GM23248 (cell line): ENCODE measurements at regions not wholly inside any gene's neighbourhood (a gene's known extent, or its start where the extent isn't known, plus 50 kb on each side); places are given as distances from the start of the nearest gene placed in this dataset.

Experiments used
- DNase-seq: peaks from one replicate; pipeline ENCODE4 v3.0.0-alpha.2; 2015
- H2AFZ ChIP-seq: fragments of 200-600 bp; sonication (generic); 2 replicates; pipeline ENCODE4 v1.6.1; 2016; ENCODE audit warnings: antibody characterized with exemption
- H3F3A ChIP-seq: fragments of 200-600 bp; sonication (generic); 2 replicates; pipeline ENCODE4 v1.6.1; 2016; ENCODE audit warnings: mild to moderate bottlenecking, antibody characterized with exemption, mixed run types; ENCODE audit not compliant: insufficient read depth
- H3K27ac ChIP-seq: fragments of 200-600 bp; sonication (generic); 2 replicates; pipeline ENCODE4 v1.5.1; 2016; ENCODE audit warnings: mild to moderate bottlenecking
- H3K27me3 ChIP-seq: fragments of 200-600 bp; sonication (generic); replicated peaks from 2 replicates; pipeline ENCODE4 v1.6.1; 2016; ENCODE audit warnings: mild to moderate bottlenecking; ENCODE audit not compliant: insufficient read depth
- H3K36me3 ChIP-seq: fragments of 200-600 bp; sonication (generic); 2 replicates; pipeline ENCODE4 v1.6.1; 2016; ENCODE audit warnings: low read depth, mild to moderate bottlenecking
- H3K4me1 ChIP-seq: fragments of 200-600 bp; sonication (generic); 2 replicates; pipeline ENCODE4 v1.6.1; 2016; ENCODE audit warnings: mild to moderate bottlenecking; ENCODE audit not compliant: insufficient read depth
- H3K4me2 ChIP-seq: fragments of 200-600 bp; sonication (generic); one replicate; pipeline ENCODE4 v1.6.1; 2016; ENCODE audit warnings: mild to moderate bottlenecking; ENCODE audit not compliant: unreplicated experiment
- H3K4me3 ChIP-seq: fragments of 200-600 bp; sonication (generic); 2 replicates; pipeline ENCODE4 v1.5.1; 2016; ENCODE audit warnings: mild to moderate bottlenecking
- H3K79me2 ChIP-seq: fragments of 200-600 bp; sonication (generic); 2 replicates; pipeline ENCODE4 v1.6.1; 2016; ENCODE audit warnings: mild to moderate bottlenecking; ENCODE audit not compliant: insufficient read depth
- H3K9ac ChIP-seq: fragments of 200-600 bp; sonication (generic); 2 replicates; pipeline ENCODE4 v1.6.1; 2016; ENCODE audit warnings: mild to moderate bottlenecking
- H3K9me2 ChIP-seq: fragments of 200-600 bp; sonication (generic); 2 replicates; pipeline ENCODE4 v1.6.1; 2016; ENCODE audit warnings: mixed run types, mild to moderate bottlenecking, moderate library complexity; ENCODE audit not compliant: insufficient read depth
- H3K9me3 ChIP-seq: fragments of 200-600 bp; sonication (generic); one replicate; pipeline ENCODE4 v1.6.1; 2017; ENCODE audit warnings: low read depth
- H4K20me1 ChIP-seq: fragments of 200-600 bp; sonication (generic); 2 replicates; pipeline ENCODE4 v1.6.0; 2016; ENCODE audit not compliant: insufficient read depth
- EZH2 ChIP-seq: fragments of 200-600 bp; sonication (generic); IDR thresholded peaks from 2 replicates; pipeline ENCODE4 v1.6.1; 2018; ENCODE audit warnings: antibody characterized with exemption, mild to moderate bottlenecking; ENCODE audit not compliant: insufficient read depth, poor library complexity, severe bottlenecking
- EZH2phosphoT487 ChIP-seq: fragments of 200-600 bp; sonication (generic); IDR thresholded peaks from 2 replicates; pipeline ENCODE4 v1.6.1; 2018; ENCODE audit warnings: antibody characterized with exemption, moderate library complexity, mild to moderate bottlenecking, low read depth; ENCODE audit not compliant: insufficient read depth
- WGBS, 2 experiments: methylation state at CpG; one replicate each; pipeline ENCODE4 v1.1.6; 2015 to 2017; ENCODE audit warnings: low lambda C conversion rate in 2 of 2, low coverage in 1 of 2; ENCODE audit errors: missing lambda C conversion rate in 2 of 2; 5-methylcytosine and 5-hydroxymethylcytosine counted together
- in situ Hi-C: fragments of 300-500 bp; cut with MboI; formaldehyde crosslinking; loops from 2 replicates; pipeline ENCODE4 v1.15.0; 2020

DNA sequence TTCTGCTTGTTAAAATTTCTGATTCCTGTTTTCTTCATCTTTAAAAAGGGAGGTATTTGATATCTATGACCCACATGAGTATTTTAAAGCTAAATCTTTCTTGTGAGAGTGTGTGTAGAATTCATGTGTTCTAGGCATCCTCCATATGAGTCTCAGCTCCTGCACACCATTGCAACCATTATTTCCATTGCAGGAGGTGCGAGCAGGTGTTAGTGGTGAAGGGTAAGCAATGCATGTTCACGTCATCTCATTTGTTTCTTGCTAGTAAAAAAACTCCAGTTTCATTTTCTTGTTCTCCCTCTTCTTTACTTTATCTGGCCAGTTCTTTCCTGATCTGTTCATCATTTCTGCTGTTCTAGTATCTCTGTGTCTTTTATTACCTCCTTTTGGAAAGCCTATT is 100.5 kb downstream of the ADRA2A start:
- Histone ChIP-seq H3F3A (no peaks in the 10 kb centered on the region), H3K4me2 (no peak overlapping the region), H4K20me1 (no peaks in the 10 kb centered on the region), H3K9me2 (no peaks in the 10 kb centered on the region), H3K4me3 (no peak overlapping the region), H3K27ac (no peak overlapping the region), H3K79me2 (no peaks in the 10 kb centered on the region), H3K36me3 (no peaks in the 10 kb centered on the region), H3K27me3 (no peaks in the 10 kb centered on the region; the same call in 1 of the 2 replicates), H3K4me1 (no peaks in the 10 kb centered on the region), H2AFZ (no peak overlapping the region), H3K9ac (no peak overlapping the region), H3K9me3 (no peaks in the 10 kb centered on the region)
- in situ Hi-C loops: no loop called here
- WGBS, 2 experiments: 66 to 80% methylated on average over 2 of the region's 2 CpGs
- DNase-seq: no peak
- TF ChIP-seq EZH2phosphoT487: no peak
- TF ChIP-seq EZH2: no peak

GRCh38 chr10:111179514-111179913 is 102.7 kb downstream of the ADRA2A start:
- WGBS, 2 experiments: 10 to 19% methylated on average over 2 of the region's 2 CpGs
- H3K79me2 ChIP-seq: no peaks in the 10 kb centered on the region
- no peak overlapping the region for H3K4me2 ChIP-seq
- H3K9me3 ChIP-seq: no peaks in the 10 kb centered on the region
- H3K27me3 ChIP-seq: no peaks in the 10 kb centered on the region; the same call in 1 of the 2 replicates
- DNase-seq: no peak
- no peaks in the 10 kb centered on the region for H3K36me3 ChIP-seq
- H3K4me3 ChIP-seq: no peak overlapping the region
- no peak overlapping the region for H2AFZ ChIP-seq
- in situ Hi-C loops: no loop called here
- no peaks in the 10 kb centered on the region for H3K9me2 ChIP-seq
- no peak overlapping the region for H3K27ac ChIP-seq
- H3K9ac ChIP-seq: no peak overlapping the region
- H4K20me1 ChIP-seq: no peaks in the 10 kb centered on the region
- H3F3A ChIP-seq: no peaks in the 10 kb centered on the region
- TF ChIP-seq EZH2: no peak
- TF ChIP-seq EZH2phosphoT487: no peak
- no peaks in the 10 kb centered on the region for H3K4me1 ChIP-seq

DNA sequence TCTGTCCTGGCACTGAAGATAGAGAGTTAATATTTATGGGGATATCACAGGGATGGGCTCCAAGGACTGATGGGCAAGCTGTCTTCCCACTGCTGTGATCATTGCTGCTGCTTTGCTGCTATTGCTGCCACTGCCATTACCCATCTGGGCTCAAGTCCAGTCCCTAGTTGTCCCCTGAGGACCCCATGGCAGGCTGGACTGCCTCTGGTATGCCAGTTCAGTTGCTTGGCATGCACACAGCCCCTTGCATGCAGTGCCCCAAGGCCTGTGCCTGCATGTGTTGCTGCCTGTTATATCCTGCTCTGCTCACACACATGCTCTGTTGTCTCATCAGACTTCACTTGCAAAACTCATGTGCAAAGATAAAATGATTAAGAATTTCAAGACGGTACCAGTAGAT is 109.5 kb downstream of the ADRA2A start:
- DNase-seq: no peak
- Histone ChIP-seq H3F3A (no peaks in the 10 kb centered on the region), H3K79me2 (no peaks in the 10 kb centered on the region), H3K9me2 (no peaks in the 10 kb centered on the region), H3K27ac (no peak overlapping the region), H3K4me2 (no peak overlapping the region), H4K20me1 (no peaks in the 10 kb centered on the region), H3K36me3 (no peaks in the 10 kb centered on the region), H3K9me3 (no peaks in the 10 kb centered on the region), H3K9ac (no peak overlapping the region), H2AFZ (no peak overlapping the region), H3K27me3 (peaks cover 5% of the 10 kb centered on the region; the same call in 1 of the 2 replicates), H3K4me3 (no peak overlapping the region), H3K4me1 (no peaks in the 10 kb centered on the region)
- TF ChIP-seq EZH2phosphoT487 (no peak), EZH2 (no peak)
- in situ Hi-C loops: no loop called here
- 78 to 79% methylated on average over 1 of the region's 1 CpG for WGBS, 2 experiments

DNA sequence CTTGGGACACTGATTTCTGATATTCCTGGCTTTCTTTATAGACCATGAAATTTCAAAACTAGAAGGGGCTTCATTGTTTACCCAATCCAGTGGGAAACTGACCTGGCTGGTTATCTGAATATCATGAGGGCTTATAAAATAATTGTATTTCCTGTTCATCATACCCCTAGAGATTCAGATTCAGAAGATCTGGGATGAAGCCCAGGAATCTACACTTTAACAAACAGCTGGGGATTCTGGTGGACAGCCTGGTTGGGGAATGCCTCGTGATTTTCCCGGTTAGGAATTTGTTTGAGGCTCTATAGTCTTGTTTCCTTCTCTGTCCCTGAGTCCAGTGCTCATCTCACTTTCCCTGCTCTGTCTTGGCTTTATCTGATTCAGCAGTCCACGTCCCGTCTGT is 110.3 kb downstream of the ADRA2A start:
- WGBS, 2 experiments: 35 to 44% methylated on average over 4 of the region's 4 CpGs
- Histone ChIP-seq H4K20me1 (no peaks in the 10 kb centered on the region), H3K9me2 (no peaks in the 10 kb centered on the region), H3K9me3 (no peaks in the 10 kb centered on the region), H3K27me3 (peaks cover 5% of the 10 kb centered on the region; the same call in 1 of the 2 replicates), H3K9ac (no peak overlapping the region), H3K4me3 (no peak overlapping the region), H3F3A (no peaks in the 10 kb centered on the region), H3K27ac (no peak overlapping the region), H3K79me2 (no peaks in the 10 kb centered on the region), H3K4me1 (no peaks in the 10 kb centered on the region), H3K36me3 (no peaks in the 10 kb centered on the region), H2AFZ (no peak overlapping the region), H3K4me2 (no peak overlapping the region)
- no peak for TF ChIP-seq EZH2
- TF ChIP-seq EZH2phosphoT487: no peak
- no peak for DNase-seq
- in situ Hi-C loops: no loop called here

GRCh38 chr10:111199587-111199986 is 122.8 kb downstream of the ADRA2A start:
- H3K36me3 ChIP-seq: no peaks in the 10 kb centered on the region
- TF ChIP-seq EZH2 (no peak), EZH2phosphoT487 (no peak)
- WGBS, 2 experiments: 46 to 48% methylated on average over 4 of the region's 4 CpGs
- H3K9me2 ChIP-seq: no peaks in the 10 kb centered on the region
- in situ Hi-C loops: no loop called here
- no peak overlapping the region for H3K4me3 ChIP-seq
- H3K27me3 ChIP-seq: no peaks in the 10 kb centered on the region
- no peak overlapping the region for H3K4me2 ChIP-seq
- DNase-seq: no peak
- H3K79me2 ChIP-seq: no peaks in the 10 kb centered on the region
- no peak overlapping the region for H2AFZ ChIP-seq
- H3K4me1 ChIP-seq: no peaks in the 10 kb centered on the region
- H3K27ac ChIP-seq: no peak overlapping the region
- no peaks in the 10 kb centered on the region for H3F3A ChIP-seq
- no peaks in the 10 kb centered on the region for H4K20me1 ChIP-seq
- no peaks in the 10 kb centered on the region for H3K9me3 ChIP-seq
- no peak overlapping the region for H3K9ac ChIP-seq
